ENCODE measurements at regions not wholly inside any gene's neighbourhood (a gene's known extent, or its start where the extent isn't known, plus 50 kb on each side); places are given as distances from the start of the nearest gene placed in this dataset.
A peak's percentile ranks its signal among the peaks of the same experiment; 100 is the strongest.

GRCh38 chr1:80066060-80066459 is 1059.5 kb upstream of the ADGRL4 start:
- no peak overlapping the region for H3K4me3 ChIP-seq (ENCODE audit: low read depth, low read length)
- no peak for DNase-seq (ENCODE audit: low read depth)
- no peak for TF ChIP-seq CTCF (conservative IDR thresholded peaks at IDR 0.05; ENCODE audit: low read depth, low read length)

GRCh38 chr1:80064524-80064923 is 1058.0 kb upstream of the ADGRL4 start:
- no peak for DNase-seq (ENCODE audit: low read depth)
- no peak for TF ChIP-seq CTCF (conservative IDR thresholded peaks at IDR 0.05; ENCODE audit: low read depth, low read length)
- H3K4me3 ChIP-seq (ENCODE audit: low read depth, low read length), result no peak overlapping the region

DNA sequence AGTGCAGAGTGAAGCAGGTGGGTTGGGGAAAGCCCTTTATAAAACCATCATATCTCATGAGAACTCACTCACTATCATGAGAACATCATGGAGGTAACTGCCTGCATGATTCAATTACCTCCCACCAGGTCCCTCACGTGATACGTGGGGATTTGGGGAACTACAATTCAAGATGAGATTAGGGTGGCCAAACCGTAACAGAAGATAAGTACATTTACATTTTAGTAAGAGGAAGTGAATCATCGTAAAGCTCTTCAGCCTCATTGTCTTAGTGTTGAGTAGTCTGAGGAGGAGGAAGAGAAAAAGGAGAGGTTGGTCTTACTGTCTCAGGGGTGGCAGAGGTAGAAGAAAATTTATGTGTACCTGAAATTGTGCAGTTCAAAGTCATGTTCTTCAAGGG is 1053.4 kb upstream of the ADGRL4 start:
- no peak for TF ChIP-seq CTCF (conservative IDR thresholded peaks at IDR 0.05; ENCODE audit: low read depth, low read length)
- H3K4me3 ChIP-seq (ENCODE audit: low read depth, low read length), result no peak overlapping the region
- DNase-seq (ENCODE audit: low read depth), result no peak

DNA sequence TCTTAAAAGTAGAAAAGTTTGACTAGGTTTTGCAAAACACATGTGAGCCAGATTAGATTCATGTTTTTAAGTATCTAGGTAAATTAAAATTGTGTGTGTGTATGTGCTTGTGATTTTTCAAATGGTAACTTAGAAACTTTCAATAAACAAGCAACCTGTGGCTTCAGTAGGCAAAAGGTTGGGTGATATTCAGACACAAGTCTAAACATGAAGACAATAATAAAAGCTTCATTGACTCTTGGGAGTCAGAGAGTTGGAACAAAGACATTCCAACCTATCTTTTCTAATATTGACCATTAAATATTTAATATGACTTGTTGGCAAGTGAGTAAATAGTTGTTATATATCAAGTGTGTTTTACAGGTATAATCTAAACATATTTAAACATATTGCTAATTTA is 1049.6 kb upstream of the ADGRL4 start:
- DNase-seq (ENCODE audit: low read depth), result no peak
- TF ChIP-seq CTCF (conservative IDR thresholded peaks at IDR 0.05; ENCODE audit: low read depth, low read length), result no peak
- H3K4me3 ChIP-seq (ENCODE audit: low read depth, low read length), result no peak overlapping the region

DNA sequence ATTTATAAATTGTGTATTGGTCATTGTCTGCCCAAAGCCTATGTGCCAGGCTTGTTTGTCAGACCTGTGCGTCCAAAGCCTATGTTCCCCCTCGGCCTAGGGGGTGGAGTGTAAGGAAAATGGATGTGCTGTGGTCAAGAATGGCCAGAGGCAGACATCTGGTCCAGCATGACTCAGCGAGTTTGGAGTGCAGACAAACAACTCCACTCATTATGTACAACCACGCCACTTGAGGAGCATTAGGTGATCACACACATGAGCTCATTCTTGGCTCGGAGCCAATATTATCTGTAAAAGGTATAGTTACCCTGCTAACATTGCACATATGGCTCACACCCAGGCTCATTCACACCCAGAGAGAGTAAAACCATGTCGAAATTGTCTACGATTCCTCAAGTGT is 1047.6 kb upstream of the ADGRL4 start:
- no peak overlapping the region for H3K4me3 ChIP-seq (ENCODE audit: low read depth, low read length)
- no peak for TF ChIP-seq CTCF (conservative IDR thresholded peaks at IDR 0.05; ENCODE audit: low read depth, low read length)
- peak; percentile 60 for DNase-seq (ENCODE audit: low read depth)

DNA sequence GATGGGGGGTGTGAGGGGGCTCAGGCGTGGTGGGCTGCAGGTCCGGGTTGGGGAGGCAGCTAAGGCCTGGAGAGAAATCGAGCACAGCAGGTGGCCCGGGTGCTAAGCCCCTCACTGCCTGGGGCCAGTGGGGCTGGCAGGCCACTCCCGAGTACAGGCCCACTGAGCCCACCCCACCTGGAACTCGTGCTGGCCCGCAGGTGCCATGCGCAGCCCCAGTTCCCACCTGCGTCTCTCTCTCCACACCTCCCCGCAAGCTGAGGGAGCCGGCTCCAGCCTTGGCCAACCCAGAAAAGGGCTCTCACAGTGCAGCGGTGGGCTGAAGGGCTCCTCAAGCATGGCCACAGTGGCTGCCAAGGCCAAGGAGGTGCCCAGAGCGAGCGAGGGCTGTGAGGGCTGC is 1047.1 kb upstream of the ADGRL4 start:
- no peak for TF ChIP-seq CTCF (conservative IDR thresholded peaks at IDR 0.05; ENCODE audit: low read depth, low read length)
- no peak for DNase-seq (ENCODE audit: low read depth)
- no peak overlapping the region for H3K4me3 ChIP-seq (ENCODE audit: low read depth, low read length)

DNA sequence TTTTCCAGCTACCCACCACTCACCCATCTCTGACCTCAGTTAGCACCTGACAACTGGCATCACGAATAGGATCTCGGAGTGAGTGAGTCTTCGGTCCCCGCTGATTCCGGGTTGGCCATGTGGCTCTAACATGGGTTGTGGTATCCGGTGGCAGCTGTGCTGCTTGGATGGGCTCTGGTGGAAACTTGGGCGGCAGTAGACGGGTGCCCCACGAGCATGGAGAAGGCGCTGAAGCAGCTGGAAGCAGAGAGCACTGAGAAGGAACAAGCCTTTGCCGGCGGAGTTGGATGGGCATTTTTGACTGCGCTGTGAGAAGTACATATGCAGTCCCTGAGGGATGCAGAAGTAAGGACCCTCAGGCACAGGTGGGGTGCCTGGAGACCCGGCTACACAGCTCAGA is 1044.0 kb upstream of the ADGRL4 start:
- TF ChIP-seq CTCF (conservative IDR thresholded peaks at IDR 0.05; ENCODE audit: low read depth, low read length), result no peak
- DNase-seq (ENCODE audit: low read depth), result no peak
- H3K4me3 ChIP-seq (ENCODE audit: low read depth, low read length), result no peak overlapping the region

Data from epithelial cell of proximal tubule (primary cell).